ENCODE measurements at regions not wholly inside any gene's neighbourhood (a gene's known extent, or its start where the extent isn't known, plus 50 kb on each side); places are given as distances from the start of the nearest gene placed in this dataset.

GRCh38 chr12:90335566-90335965, 619.4 kb downstream of the CCER1 start:
- WGBS, 2 donors (ENCODE audit: low coverage in 1 of 2) = 57 to 63% methylated on average over 1 of the region's 1 CpG
- in situ Hi-C loops (cut with MboI; ENCODE audit: low pct_ligation_motif_present in 1 of 4, low pct_unique_long_range_greater_than_20kb in 1 of 4, low sequenced_read_pairs in 3 of 4) = no loop called here
- Histone ChIP-seq H3K27ac (no peak overlapping the region), H3K27me3 (no peaks in the 10 kb centered on the region), H3K36me3 (no peaks in the 10 kb centered on the region), H3K4me1 (no peaks in the 10 kb centered on the region), H3K4me3 (no peak overlapping the region), H3K9me3 (no peaks in the 10 kb centered on the region)
- intact Hi-C loops (cut with DNase I; ENCODE audit: low total_unique reads) = no loop called here
- DNase-seq = no peak
- no peak for TF ChIP-seq POLR2AphosphoS5 (IDR thresholded peaks at IDR 0.05)
- no peak for TF ChIP-seq EP300 (IDR thresholded peaks at IDR 0.05; ENCODE audit: low read depth)
- TF ChIP-seq CTCF (IDR thresholded peaks at IDR 0.05) = no peak
- no peak for TF ChIP-seq POLR2A (IDR thresholded peaks at IDR 0.05)

GRCh38 chr12:90333939-90334338, 621.0 kb downstream of the CCER1 start:
- in situ Hi-C loops (cut with MboI; ENCODE audit: low pct_ligation_motif_present in 1 of 4, low pct_unique_long_range_greater_than_20kb in 1 of 4, low sequenced_read_pairs in 3 of 4) = no loop called here
- intact Hi-C loops (cut with DNase I; ENCODE audit: low total_unique reads) = no loop called here
- no peaks in the 10 kb centered on the region for H3K4me1 ChIP-seq
- no peaks in the 10 kb centered on the region for H3K36me3 ChIP-seq
- TF ChIP-seq POLR2A (IDR thresholded peaks at IDR 0.05) (no peak), POLR2AphosphoS5 (IDR thresholded peaks at IDR 0.05) (no peak), EP300 (IDR thresholded peaks at IDR 0.05; ENCODE audit: low read depth) (no peak), CTCF (IDR thresholded peaks at IDR 0.05) (no peak)
- H3K27ac ChIP-seq = no peak overlapping the region
- no peak for DNase-seq
- H3K4me3 ChIP-seq = no peak overlapping the region
- H3K27me3 ChIP-seq = no peaks in the 10 kb centered on the region
- H3K9me3 ChIP-seq = no peaks in the 10 kb centered on the region

- no peak for DNase-seq
- no peak overlapping the region for H3K27ac ChIP-seq
- no peaks in the 10 kb centered on the region for H3K36me3 ChIP-seq
- TF ChIP-seq EP300 (IDR thresholded peaks at IDR 0.05; ENCODE audit: low read depth) (no peak), POLR2AphosphoS5 (IDR thresholded peaks at IDR 0.05) (no peak), POLR2A (IDR thresholded peaks at IDR 0.05) (no peak), CTCF (IDR thresholded peaks at IDR 0.05) (no peak)
- H3K9me3 ChIP-seq = no peaks in the 10 kb centered on the region
- peaks cover 0 to 5% (median 0%) of the 10 kb centered on the region in 4 donors for H3K4me1 ChIP-seq
- H3K27me3 ChIP-seq = no peaks in the 10 kb centered on the region
- 62 to 69% methylated on average over 2 of the region's 2 CpGs for WGBS, 2 donors (ENCODE audit: low coverage in 1 of 2)
- in situ Hi-C loops (cut with MboI; ENCODE audit: low pct_ligation_motif_present in 1 of 4, low pct_unique_long_range_greater_than_20kb in 1 of 4, low sequenced_read_pairs in 3 of 4) (no loop called here), intact Hi-C loops (cut with DNase I; ENCODE audit: low total_unique reads) (no loop called here)
- no peak overlapping the region for H3K4me3 ChIP-seq
Measured at GRCh38 chr12:90333424-90333823, 621.6 kb downstream of the CCER1 start.

GRCh38 chr12:90331821-90332220, 623.2 kb downstream of the CCER1 start:
- Histone ChIP-seq H3K9me3 (no peaks in the 10 kb centered on the region), H3K4me3 (no peak overlapping the region), H3K27ac (no peak overlapping the region), H3K36me3 (no peaks in the 10 kb centered on the region), H3K4me1 (peaks cover 0 to 14% (median 2%) of the 10 kb centered on the region in 4 donors), H3K27me3 (no peaks in the 10 kb centered on the region)
- no peak for TF ChIP-seq POLR2A (IDR thresholded peaks at IDR 0.05)
- TF ChIP-seq CTCF (IDR thresholded peaks at IDR 0.05) = no peak
- TF ChIP-seq POLR2AphosphoS5 (IDR thresholded peaks at IDR 0.05) = no peak
- no peak for TF ChIP-seq EP300 (IDR thresholded peaks at IDR 0.05; ENCODE audit: low read depth)
- in situ Hi-C loops (cut with MboI; ENCODE audit: low pct_ligation_motif_present in 1 of 4, low pct_unique_long_range_greater_than_20kb in 1 of 4, low sequenced_read_pairs in 3 of 4) = no loop called here
- 69 to 73% methylated on average over 1 of the region's 1 CpG for WGBS, 2 donors (ENCODE audit: low coverage in 1 of 2)
- DNase-seq = no peak
- intact Hi-C loops (cut with DNase I; ENCODE audit: low total_unique reads) = no loop called here

Measured in transverse colon (tissue), 4 donors.